HG03521 (cell line): ENCODE measurements at regions not wholly inside any gene's neighbourhood (a gene's known extent, or its start where the extent isn't known, plus 50 kb on each side); places are given as distances from the start of the nearest gene placed in this dataset.
"Not testable (repeated sequence)": the region's sequence is repeated elsewhere in the genome, so short reads cannot be mapped to it uniquely, and the experiment has no call there.

Source experiments
- ATAC-seq: cut with Tn5 transposase; IDR thresholded peaks from one replicate; pipeline ENCODE4 v1.9.1; 2021; ENCODE audit warnings: mild to moderate bottlenecking, moderate library complexity; ENCODE audit not compliant: unreplicated experiment

- ATAC-seq: not testable (repeated sequence)
Measured at GRCh38 chr2:195228547-195228946, 428.5 kb upstream of the SLC39A10 start.

DNA sequence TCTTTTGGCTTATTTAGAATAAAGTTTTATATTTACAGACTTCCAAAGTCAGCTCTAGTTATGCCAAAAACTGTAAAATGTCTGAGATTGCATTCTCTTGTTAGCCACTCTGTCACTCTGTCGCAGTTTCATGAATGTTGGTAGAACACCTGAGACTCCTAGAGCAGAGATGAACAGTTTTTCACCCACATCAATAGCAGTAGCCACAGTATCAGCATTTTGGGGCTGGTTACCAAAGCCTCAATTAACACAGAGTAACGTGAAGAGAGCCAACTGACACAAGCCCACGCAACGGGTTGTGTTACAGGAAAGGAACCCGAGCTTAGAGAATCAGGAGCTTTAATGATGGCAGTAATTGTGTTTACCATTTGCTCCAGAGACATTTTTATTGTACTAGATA is 443.0 kb upstream of the SLC39A10 start:
- ATAC-seq: no peak

- ATAC-seq: no peak
Measured at GRCh38 chr2:195212586-195212985, 444.4 kb upstream of the SLC39A10 start.

DNA sequence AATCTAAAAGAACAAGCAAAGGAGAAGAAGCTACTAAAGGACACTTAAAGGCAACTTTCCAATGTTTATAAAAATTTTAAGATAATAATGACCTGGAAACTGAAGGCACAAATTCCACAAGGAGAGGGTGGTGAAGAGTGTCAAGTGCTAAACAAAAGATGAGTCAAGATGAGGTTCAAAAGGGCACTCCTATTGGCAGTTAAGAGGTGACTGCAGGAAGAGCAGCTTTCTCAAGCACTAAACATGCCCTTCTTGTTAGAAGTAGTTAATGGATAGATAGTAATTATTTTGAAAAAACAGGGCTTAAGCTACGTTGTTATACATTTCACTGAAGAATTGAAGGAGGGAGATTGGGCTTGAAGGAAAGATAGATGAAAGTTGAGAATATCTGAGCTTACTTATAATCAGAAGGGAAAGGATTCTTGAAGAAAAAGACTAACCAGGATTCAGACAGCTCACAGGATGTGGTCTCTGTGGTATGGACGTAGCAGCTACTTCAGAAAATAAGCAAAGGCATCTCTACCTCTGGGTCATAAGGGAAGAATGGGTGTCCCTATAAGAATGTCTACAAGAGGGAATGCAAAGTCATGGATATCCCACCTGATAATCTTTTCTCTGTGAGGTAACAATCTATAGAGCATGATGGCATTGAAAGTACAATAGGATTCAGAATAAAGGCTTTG is 454.7 kb upstream of the SLC39A10 start:
- no peak for ATAC-seq

DNA sequence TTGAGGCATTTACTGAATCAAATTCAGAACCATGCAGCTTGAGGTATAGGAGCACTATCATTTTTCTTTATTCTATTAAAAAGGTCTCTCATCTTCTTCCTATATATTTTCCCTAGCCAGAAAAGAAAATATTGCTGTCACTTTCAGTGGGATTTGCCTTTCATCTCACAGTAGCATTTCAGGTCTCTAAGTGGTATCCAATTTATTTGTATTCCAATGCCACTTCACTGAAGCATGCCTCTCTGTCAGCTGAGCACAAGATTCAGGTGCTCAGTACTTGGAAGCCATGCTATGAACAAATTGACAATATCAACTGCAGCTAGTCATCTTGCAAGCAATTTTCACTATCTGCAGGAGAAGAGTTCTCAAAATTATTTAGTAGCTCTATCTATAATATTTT is 457.2 kb upstream of the SLC39A10 start:
- ATAC-seq: no peak

- ATAC-seq: no peak
Measured at GRCh38 chr2:195181059-195181705, 475.8 kb upstream of the SLC39A10 start.

GRCh38 chr2:195168369-195168768 is 488.7 kb upstream of the SLC39A10 start:
- no peak for ATAC-seq

DNA sequence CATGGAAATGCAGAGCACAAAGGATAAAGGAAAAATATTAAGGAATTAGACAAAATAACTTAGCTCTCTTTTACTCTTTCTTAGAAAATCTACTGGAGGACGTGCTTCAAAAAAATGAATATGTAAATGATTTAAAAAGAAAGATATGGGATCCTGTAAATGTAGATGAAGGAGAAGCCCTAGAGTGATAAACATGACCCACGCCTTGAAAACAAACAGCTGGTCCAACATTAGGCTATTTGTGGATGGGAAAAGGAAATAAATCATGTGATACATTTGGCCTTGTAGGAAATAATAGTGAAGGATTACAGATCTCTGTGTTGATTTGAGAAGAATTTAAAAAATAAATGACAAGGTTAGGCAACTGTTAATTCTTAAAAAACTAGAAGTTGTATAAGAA is 492.1 kb upstream of the SLC39A10 start:
- no peak for ATAC-seq

GRCh38 chr2:195162918-195163317 is 494.1 kb upstream of the SLC39A10 start:
- no peak for ATAC-seq

GRCh38 chr2:195162194-195162593 is 494.8 kb upstream of the SLC39A10 start:
- no peak for ATAC-seq

GRCh38 chr2:195160963-195161362 is 496.1 kb upstream of the SLC39A10 start:
- no peak for ATAC-seq

DNA sequence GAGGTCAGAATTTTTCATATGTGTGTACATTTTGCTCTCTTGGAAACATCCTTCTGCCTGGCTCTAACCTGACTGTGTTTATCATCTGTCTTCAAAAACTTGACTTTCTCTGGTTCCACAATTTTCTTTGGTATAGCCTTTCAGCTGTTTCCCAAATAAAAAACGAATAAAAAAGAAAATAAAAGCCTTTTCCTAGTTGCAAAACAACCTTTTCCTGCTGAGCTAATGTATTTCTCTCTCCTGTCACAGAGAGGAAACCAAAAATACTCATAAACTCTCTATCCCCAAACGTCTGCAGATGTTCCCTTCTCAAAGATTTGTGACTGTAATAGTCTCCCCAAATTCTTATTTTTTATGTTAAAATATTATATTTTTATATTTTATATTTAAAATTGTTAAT is 505.3 kb upstream of the SLC39A10 start:
- ATAC-seq: no peak

GRCh38 chr2:195150819-195151218 is 506.2 kb upstream of the SLC39A10 start:
- no peak for ATAC-seq

DNA sequence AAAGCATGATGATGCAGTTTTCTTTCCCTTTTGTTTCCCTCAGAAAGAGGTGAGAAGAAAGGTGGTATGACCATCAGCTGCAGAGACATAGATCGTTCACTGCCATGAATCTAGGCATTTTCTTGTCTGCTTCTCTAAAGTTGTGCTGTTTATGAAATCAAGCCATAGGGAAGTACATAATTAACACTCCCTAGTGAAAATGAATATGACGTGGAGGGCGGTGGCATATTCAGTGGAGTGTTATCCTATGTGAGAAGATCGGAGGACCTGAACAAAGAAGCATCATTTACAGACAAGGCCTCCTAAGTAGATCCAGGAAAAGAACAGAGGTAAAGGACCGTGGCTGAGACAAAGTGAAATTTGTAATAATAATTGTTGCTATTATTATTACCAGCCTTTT is 509.0 kb upstream of the SLC39A10 start:
- no peak for ATAC-seq

DNA sequence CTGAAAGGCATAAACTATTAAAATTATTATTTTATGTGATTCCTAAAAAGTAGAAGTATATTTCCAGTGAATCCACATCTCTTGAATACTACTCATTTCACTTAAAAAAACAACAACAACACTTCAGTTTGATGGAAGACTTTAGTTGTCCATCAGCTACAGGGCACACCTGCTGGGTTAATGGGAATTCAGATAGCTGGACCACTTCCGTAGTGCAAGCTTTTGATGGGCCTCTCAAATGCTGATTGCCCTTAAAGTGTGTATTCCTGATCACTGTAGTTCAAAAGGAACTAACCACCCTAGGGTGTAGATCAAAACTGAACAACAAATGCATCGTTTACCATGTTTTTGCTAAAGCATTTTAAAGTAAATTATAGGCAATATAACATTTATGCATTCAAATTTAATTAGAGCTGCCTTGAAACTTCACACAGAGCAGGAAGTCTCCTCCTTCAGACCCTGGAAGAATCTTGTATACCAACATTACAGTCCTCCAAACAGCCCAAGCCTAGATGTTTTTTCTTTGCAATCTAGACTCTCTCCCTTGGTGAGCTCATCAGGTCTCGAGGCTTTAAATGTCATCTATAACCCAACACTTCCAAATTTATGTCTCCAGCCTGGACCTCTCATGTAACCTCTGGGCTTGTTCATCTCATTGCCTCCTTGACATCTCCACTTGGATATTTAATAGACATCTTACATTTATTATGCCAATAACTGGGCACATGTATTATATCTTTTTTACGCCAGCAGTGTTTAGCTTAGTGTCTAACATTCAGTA is 510.1 kb upstream of the SLC39A10 start:
- ATAC-seq: no peak

DNA sequence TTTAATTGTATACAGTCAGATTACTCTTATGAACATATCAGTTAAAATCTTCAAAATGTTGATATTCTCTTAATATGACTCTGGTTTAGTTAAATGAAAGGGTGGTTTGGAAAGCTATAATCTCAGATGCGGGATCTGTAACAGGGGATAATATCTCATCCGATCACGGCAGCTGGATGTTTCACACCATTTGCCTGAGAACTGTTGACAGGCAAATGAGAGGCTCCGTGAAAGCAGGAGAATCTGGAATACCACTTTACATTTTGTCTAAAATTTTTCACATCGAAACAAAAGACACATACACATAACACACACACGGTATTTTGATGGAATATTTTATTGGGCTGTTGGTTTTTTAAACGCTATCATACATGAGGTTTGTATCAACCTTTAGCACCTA is 518.6 kb upstream of the SLC39A10 start:
- no peak for ATAC-seq

DNA sequence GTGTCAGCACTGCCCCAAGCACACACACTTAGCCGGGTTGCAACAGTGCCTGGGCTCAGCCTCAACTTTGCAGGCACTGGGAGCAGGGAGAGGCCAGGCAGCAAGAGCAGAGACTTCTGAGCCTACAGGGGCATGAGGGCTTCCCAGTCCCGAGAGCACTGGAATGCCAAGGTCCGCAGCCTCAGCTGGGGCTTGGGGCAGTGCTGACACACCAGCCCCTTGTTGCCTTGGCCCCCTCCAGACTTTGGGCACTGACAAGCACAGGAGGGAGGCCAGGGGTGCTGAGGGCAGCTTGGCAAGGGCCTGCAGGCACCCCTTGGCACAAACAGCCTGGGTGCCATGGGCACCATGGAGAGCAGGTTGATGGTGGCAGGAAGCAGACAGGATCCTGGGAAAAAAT is 531.1 kb upstream of the SLC39A10 start:
- ATAC-seq: not testable (repeated sequence)

- ATAC-seq: no peak
Measured at GRCh38 chr2:195124391-195125079, 532.5 kb upstream of the SLC39A10 start.

DNA sequence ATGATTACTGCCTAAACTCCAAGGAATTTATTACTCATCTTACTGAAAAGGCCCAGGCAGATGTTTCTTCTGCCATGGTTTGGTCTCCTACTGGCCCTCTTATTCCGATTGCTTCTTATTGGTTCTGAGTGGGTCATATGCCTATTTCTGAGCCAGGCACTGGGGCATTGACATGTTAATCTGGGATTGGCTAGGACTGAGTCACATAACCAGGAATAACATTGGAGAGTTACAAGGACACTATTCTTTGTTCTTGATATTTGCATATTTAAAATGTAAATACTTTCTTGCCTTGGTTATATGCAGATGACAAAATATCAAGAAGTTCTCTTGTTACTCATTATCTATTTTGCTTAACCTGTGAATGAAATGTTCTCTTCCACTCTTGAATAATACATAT is 534.4 kb upstream of the SLC39A10 start:
- no peak for ATAC-seq

- no peak for ATAC-seq
Measured at GRCh38 chr2:195121341-195121740, 535.7 kb upstream of the SLC39A10 start.

GRCh38 chr2:195119231-195119630 is 537.8 kb upstream of the SLC39A10 start:
- no peak for ATAC-seq
